PC-3 (cell line): ENCODE measurements at regions not wholly inside any gene's neighbourhood (a gene's known extent, or its start where the extent isn't known, plus 50 kb on each side); places are given as distances from the start of the nearest gene placed in this dataset.

ENCODE experiments used
- CTCF ChIP-seq: fragments of 300-600 bp; sonication (generic); conservative IDR thresholded peaks from 2 replicates; pipeline ENCODE4 v1.5.1; 2017; ENCODE audit warnings: antibody characterized with exemption, low read depth, mild to moderate bottlenecking, low read length
- EZH2 ChIP-seq: fragments of 300-600 bp; sonication (generic); IDR thresholded peaks from one replicate; pipeline ENCODE4 v1.6.1; 2017; ENCODE audit warnings: antibody characterized with exemption, mild to moderate bottlenecking, low read length; ENCODE audit not compliant: unreplicated experiment
- EZH2phosphoT487 ChIP-seq: fragments of 300-600 bp; sonication (generic); IDR thresholded peaks from 2 replicates; pipeline ENCODE4 v1.6.1; 2018; ENCODE audit warnings: mild to moderate bottlenecking, antibody characterized with exemption, low read length, borderline replicate concordance

GRCh38 chr9:107177857-107178256 lies 105.2 kb upstream of the RAD23B start:
- TF ChIP-seq CTCF (no peak), EZH2 (no peak), EZH2phosphoT487 (no peak)
